ENCODE measurements at regions not wholly inside any gene's neighbourhood (a gene's known extent, or its start where the extent isn't known, plus 50 kb on each side); places are given as distances from the start of the nearest gene placed in this dataset.

- TF ChIP-seq POLR2AphosphoS5 (IDR thresholded peaks at IDR 0.05; ENCODE audit: low read depth, low read length) (no peak), TAF1 (IDR thresholded peaks at IDR 0.05; ENCODE audit: borderline replicate concordance, insufficient read depth, low read length) (no peak), SIN3A (IDR thresholded peaks at IDR 0.05; ENCODE audit: borderline replicate concordance, insufficient read depth, low read length) (no peak), REST (IDR thresholded peaks at IDR 0.05; ENCODE audit: insufficient read depth in 1 of 2, low read depth in 2 of 2, low read length in 2 of 2) (no peak), FOXP2 (optimal IDR thresholded peaks at IDR 0.05; ENCODE audit: borderline replicate concordance, extremely low read depth, extremely low read length, insufficient read depth) (no peak)
These were observed 177.8 kb upstream of the SFSWAP start for GRCh38 chr12:131533139-131533538.

All from PFSK-1 (cell line).